ENCODE measurements at regions not wholly inside any gene's neighbourhood (a gene's known extent, or its start where the extent isn't known, plus 50 kb on each side); places are given as distances from the start of the nearest gene placed in this dataset.

GRCh38 chr10:21043044-21043443 lies 145.9 kb upstream of the NEBL start:
- FAIRE-seq: no peak
- dilution Hi-C loops (cut with MboI; ENCODE audit: extremely low pct_ligation_motif_present, low sequenced_read_pairs): no loop called here

GRCh38 chr10:21042536-21042935 lies 145.4 kb upstream of the NEBL start:
- no peak for TF ChIP-seq CTCF (optimal IDR thresholded peaks at IDR 0.05 in 1 of 3, IDR thresholded peaks at IDR 0.05 in 1 of 3, conservative IDR thresholded peaks at IDR 0.05 in 1 of 3; ENCODE audit: extremely low read depth in 1 of 3, insufficient read depth in 2 of 3, low read length in 3 of 3)
- TF ChIP-seq EZH2 (IDR thresholded peaks at IDR 0.05; ENCODE audit: low read length): no peak
- no peak for DNase-seq (ENCODE audit: low read depth, low spot score)
- Histone ChIP-seq H3K9me1 (ENCODE audit: control insufficient read depth, extremely low read depth, insufficient read depth, low read length) (no peaks in the 10 kb centered on the region), H3K9ac (ENCODE audit: control insufficient read depth, extremely low read depth, insufficient read depth, low read length) (no peak overlapping the region), H3K36me3 (ENCODE audit: control insufficient read depth in 2 of 2, extremely low read depth in 1 of 2, insufficient read depth in 2 of 2, low read length in 2 of 2) (no peaks in the 10 kb centered on the region), H3K4me2 (ENCODE audit: control insufficient read depth, extremely low read depth, insufficient read depth, low read depth, low read length) (no peak overlapping the region), H3K4me1 (ENCODE audit: control insufficient read depth, extremely low read depth, insufficient read depth, low read length) (no peaks in the 10 kb centered on the region), H3K9me3 (ENCODE audit: control insufficient read depth, low read depth, low read length) (no peaks in the 10 kb centered on the region), H4K20me1 (ENCODE audit: control insufficient read depth, extremely low read depth, insufficient read depth, low read length) (no peaks in the 10 kb centered on the region), H3K79me2 (ENCODE audit: control insufficient read depth, insufficient read depth, low read length) (no peaks in the 10 kb centered on the region), H2AFZ (ENCODE audit: control insufficient read depth, low read length) (no peak overlapping the region), H3K4me3 (ENCODE audit: control insufficient read depth in 2 of 3, extremely low read depth in 1 of 3, insufficient read depth in 2 of 3, low read depth in 1 of 3, low read length in 3 of 3) (no peak overlapping the region), H3K27ac (ENCODE audit: control insufficient read depth, insufficient read depth, low read length) (no peak overlapping the region), H3K27me3 (ENCODE audit: control insufficient read depth, extremely low read depth, insufficient read depth, low read length) (no peaks in the 10 kb centered on the region)
- dilution Hi-C loops (cut with MboI; ENCODE audit: extremely low pct_ligation_motif_present, low sequenced_read_pairs): no loop called here
- FAIRE-seq: no peak

More at GRCh38 chr10:21043044-21043443, 145.9 kb upstream of the NEBL start:
- Histone ChIP-seq H3K27ac (ENCODE audit: control insufficient read depth, insufficient read depth, low read length) (no peak overlapping the region), H2AFZ (ENCODE audit: control insufficient read depth, low read length) (no peak overlapping the region), H3K4me3 (ENCODE audit: control insufficient read depth in 2 of 3, extremely low read depth in 1 of 3, insufficient read depth in 2 of 3, low read depth in 1 of 3, low read length in 3 of 3) (no peak overlapping the region), H3K4me1 (ENCODE audit: control insufficient read depth, extremely low read depth, insufficient read depth, low read length) (peaks cover 3% of the 10 kb centered on the region), H3K9ac (ENCODE audit: control insufficient read depth, extremely low read depth, insufficient read depth, low read length) (no peak overlapping the region), H3K4me2 (ENCODE audit: control insufficient read depth, extremely low read depth, insufficient read depth, low read depth, low read length) (no peak overlapping the region), H3K79me2 (ENCODE audit: control insufficient read depth, insufficient read depth, low read length) (no peaks in the 10 kb centered on the region), H4K20me1 (ENCODE audit: control insufficient read depth, extremely low read depth, insufficient read depth, low read length) (no peaks in the 10 kb centered on the region), H3K36me3 (ENCODE audit: control insufficient read depth in 2 of 2, extremely low read depth in 1 of 2, insufficient read depth in 2 of 2, low read length in 2 of 2) (no peaks in the 10 kb centered on the region), H3K27me3 (ENCODE audit: control insufficient read depth, extremely low read depth, insufficient read depth, low read length) (no peaks in the 10 kb centered on the region), H3K9me3 (ENCODE audit: control insufficient read depth, low read depth, low read length) (no peaks in the 10 kb centered on the region), H3K9me1 (ENCODE audit: control insufficient read depth, extremely low read depth, insufficient read depth, low read length) (no peaks in the 10 kb centered on the region)
- DNase-seq (ENCODE audit: low read depth, low spot score): no peak
- TF ChIP-seq CTCF (optimal IDR thresholded peaks at IDR 0.05 in 1 of 3, IDR thresholded peaks at IDR 0.05 in 1 of 3, conservative IDR thresholded peaks at IDR 0.05 in 1 of 3; ENCODE audit: extremely low read depth in 1 of 3, insufficient read depth in 2 of 3, low read length in 3 of 3) (no peak), EZH2 (IDR thresholded peaks at IDR 0.05; ENCODE audit: low read length) (no peak)

All from keratinocyte (primary cell).